ENCODE measurements at regions not wholly inside any gene's neighbourhood (a gene's known extent, or its start where the extent isn't known, plus 50 kb on each side); places are given as distances from the start of the nearest gene placed in this dataset.

DNA sequence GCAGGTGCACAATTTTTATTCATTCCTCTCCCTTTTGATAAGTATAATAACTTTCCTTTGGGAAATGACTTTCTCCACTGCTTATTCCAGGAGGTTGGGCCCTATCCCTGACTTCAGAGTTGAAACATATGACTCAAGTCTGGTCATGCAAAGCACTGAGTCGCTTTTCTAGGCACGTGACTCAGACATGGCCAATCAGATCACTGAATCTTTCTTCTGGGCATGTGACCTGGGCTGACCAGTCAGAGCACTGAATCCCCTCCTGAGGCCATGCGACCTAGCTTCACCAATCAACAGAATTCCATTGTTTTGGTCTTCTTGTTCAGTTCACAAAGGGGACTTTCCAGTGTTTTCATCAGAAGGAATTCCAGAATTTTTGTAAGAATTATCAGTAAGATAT is 377.1 kb upstream of the KITLG start:
- ChIA-PET CTCF (no interaction called here), POLR2A (ENCODE audit: unreplicated experiment) (no interaction called here)
- DNase-seq: no peak
- H3K27ac ChIP-seq: no peak overlapping the region
- no peaks in the 10 kb centered on the region for H3K36me3 ChIP-seq (ENCODE audit: low read depth)
- H3K9me3 ChIP-seq (ENCODE audit: insufficient read depth, low read depth): no peaks in the 10 kb centered on the region
- no peaks in the 10 kb centered on the region for H3F3A ChIP-seq (ENCODE audit: insufficient read depth, low read depth)
- no peaks in the 10 kb centered on the region for H4K20me1 ChIP-seq (ENCODE audit: insufficient read depth)
- no peaks in the 10 kb centered on the region for H3K4me1 ChIP-seq (replicated peaks; ENCODE audit: insufficient read depth)
- TF ChIP-seq EZH2 (IDR thresholded peaks at IDR 0.05; ENCODE audit: low read depth) (no peak), CTCF (conservative IDR thresholded peaks at IDR 0.05) (no peak)
- no peaks in the 10 kb centered on the region for H3K27me3 ChIP-seq (ENCODE audit: insufficient read depth, low read depth)
- H2AFZ ChIP-seq: no peak overlapping the region
- H3K4me3 ChIP-seq: no peak overlapping the region
- intact Hi-C loops (cut with micrococcal nuclease; ENCODE audit: unreplicated experiment): no loop called here
- H3K79me2 ChIP-seq (ENCODE audit: low read depth): no peaks in the 10 kb centered on the region
- H3K4me2 ChIP-seq: no peak overlapping the region
- BruUV-seq (replicated peaks): no TSS peak
- no peaks in the 10 kb centered on the region for H3K9me2 ChIP-seq (ENCODE audit: insufficient read depth)

- Histone ChIP-seq H3K4me3 (no peak overlapping the region), H4K20me1 (ENCODE audit: insufficient read depth) (no peaks in the 10 kb centered on the region), H3K27me3 (ENCODE audit: insufficient read depth, low read depth) (no peaks in the 10 kb centered on the region), H3K9me3 (ENCODE audit: insufficient read depth, low read depth) (no peaks in the 10 kb centered on the region), H3K36me3 (ENCODE audit: low read depth) (no peaks in the 10 kb centered on the region), H2AFZ (no peak overlapping the region), H3K27ac (no peak overlapping the region), H3K79me2 (ENCODE audit: low read depth) (no peaks in the 10 kb centered on the region), H3K4me1 (replicated peaks; ENCODE audit: insufficient read depth) (no peaks in the 10 kb centered on the region), H3K9me2 (ENCODE audit: insufficient read depth) (no peaks in the 10 kb centered on the region), H3K4me2 (no peak overlapping the region), H3F3A (ENCODE audit: insufficient read depth, low read depth) (no peaks in the 10 kb centered on the region)
- intact Hi-C loops (cut with micrococcal nuclease; ENCODE audit: unreplicated experiment): no loop called here
- ChIA-PET CTCF (no interaction called here), POLR2A (ENCODE audit: unreplicated experiment) (no interaction called here)
- TF ChIP-seq EZH2 (IDR thresholded peaks at IDR 0.05; ENCODE audit: low read depth) (no peak), CTCF (conservative IDR thresholded peaks at IDR 0.05) (no peak)
- no TSS peak for BruUV-seq (replicated peaks)
- no peak for DNase-seq
These were observed 375.3 kb upstream of the KITLG start for GRCh38 chr12:88955531-88955930.

GRCh38 chr12:88953029-88953586 is 372.8 kb upstream of the KITLG start:
- ChIA-PET CTCF (no interaction called here), POLR2A (ENCODE audit: unreplicated experiment) (no interaction called here)
- no peaks in the 10 kb centered on the region for H3K27me3 ChIP-seq (ENCODE audit: insufficient read depth, low read depth)
- no peak overlapping the region for H2AFZ ChIP-seq
- H3K79me2 ChIP-seq (ENCODE audit: low read depth): no peaks in the 10 kb centered on the region
- H3K9me3 ChIP-seq (ENCODE audit: insufficient read depth, low read depth): no peaks in the 10 kb centered on the region
- no peak for TF ChIP-seq EZH2 (IDR thresholded peaks at IDR 0.05; ENCODE audit: low read depth)
- TF ChIP-seq CTCF (conservative IDR thresholded peaks at IDR 0.05): no peak
- H3K9me2 ChIP-seq (ENCODE audit: insufficient read depth): no peaks in the 10 kb centered on the region
- no peak for DNase-seq
- no peaks in the 10 kb centered on the region for H3K4me1 ChIP-seq (replicated peaks; ENCODE audit: insufficient read depth)
- H3K36me3 ChIP-seq (ENCODE audit: low read depth): no peaks in the 10 kb centered on the region
- H3K4me2 ChIP-seq: no peak overlapping the region
- H3K27ac ChIP-seq: no peak overlapping the region
- BruUV-seq (replicated peaks): no TSS peak
- intact Hi-C loops (cut with micrococcal nuclease; ENCODE audit: unreplicated experiment): no loop called here
- no peaks in the 10 kb centered on the region for H4K20me1 ChIP-seq (ENCODE audit: insufficient read depth)
- no peak overlapping the region for H3K4me3 ChIP-seq
- no peaks in the 10 kb centered on the region for H3F3A ChIP-seq (ENCODE audit: insufficient read depth, low read depth)
